Epithelial cell of esophagus (primary cell): ENCODE measurements at regions not wholly inside any gene's neighbourhood (a gene's known extent, or its start where the extent isn't known, plus 50 kb on each side); places are given as distances from the start of the nearest gene placed in this dataset.

Experiments
- DNase-seq: peaks from one replicate; pipeline ENCODE4 v3.0.0; 2010; ENCODE audit warnings: low read depth
- H3K4me3 ChIP-seq: 2 replicates; pipeline ENCODE4 v1.5.1; 2011; ENCODE audit warnings: mild to moderate bottlenecking, low read length, control low read depth
- CTCF ChIP-seq: IDR thresholded peaks from 2 replicates; pipeline ENCODE4 v1.5.1; 2011; ENCODE audit warnings: low read depth, mild to moderate bottlenecking, low read length, control low read depth, inconsistent platforms; ENCODE audit not compliant: insufficient read depth; ENCODE audit errors: missing control alignments

GRCh38 chr4:180766944-180767729 is 1476.1 kb upstream of the TENM3 start:
- H3K4me3 ChIP-seq, result no peak overlapping the region
- TF ChIP-seq CTCF, result no peak
- no peak for DNase-seq

GRCh38 chr4:180768610-180769009 is 1474.6 kb upstream of the TENM3 start:
- no peak for DNase-seq
- H3K4me3 ChIP-seq, result no peak overlapping the region
- TF ChIP-seq CTCF, result no peak

- no peak for DNase-seq
- TF ChIP-seq CTCF, result no peak
- H3K4me3 ChIP-seq, result no peak overlapping the region
Observed at GRCh38 chr4:180769791-180770190, 1473.4 kb upstream of the TENM3 start.

- no peak for TF ChIP-seq CTCF
- no peak for DNase-seq
- H3K4me3 ChIP-seq, result no peak overlapping the region
Observed at GRCh38 chr4:180770265-180770664, 1472.9 kb upstream of the TENM3 start.

GRCh38 chr4:180784940-180785339 is 1458.3 kb upstream of the TENM3 start:
- H3K4me3 ChIP-seq, result no peak overlapping the region
- no peak for DNase-seq
- no peak for TF ChIP-seq CTCF

- H3K4me3 ChIP-seq, result no peak overlapping the region
- DNase-seq, result no peak
- TF ChIP-seq CTCF, result no peak
Observed at GRCh38 chr4:180788729-180789128, 1454.5 kb upstream of the TENM3 start.

- no peak for DNase-seq
- TF ChIP-seq CTCF, result no peak
- no peak overlapping the region for H3K4me3 ChIP-seq
Observed at GRCh38 chr4:180789929-180790328, 1453.3 kb upstream of the TENM3 start.
